RKO (cell line): ENCODE measurements at regions not wholly inside any gene's neighbourhood (a gene's known extent, or its start where the extent isn't known, plus 50 kb on each side); places are given as distances from the start of the nearest gene placed in this dataset.

Experiments used
- DNase-seq: peaks from one replicate; pipeline ENCODE4 v3.0.0-alpha.2; 2016; ENCODE audit warnings: low spot score

- no peak for DNase-seq
Observed at GRCh38 chr11:33411751-33412150, 154.6 kb downstream of the HIPK3 start.

- DNase-seq = no peak
Observed at GRCh38 chr11:33410086-33410765, 153.0 kb downstream of the HIPK3 start.
